GM23248 (cell line): ENCODE measurements at regions not wholly inside any gene's neighbourhood (a gene's known extent, or its start where the extent isn't known, plus 50 kb on each side); places are given as distances from the start of the nearest gene placed in this dataset.

ENCODE experiments used
- EZH2 ChIP-seq: fragments of 200-600 bp; sonication (generic); IDR thresholded peaks from 2 replicates; pipeline ENCODE4 v1.6.1; 2018; ENCODE audit warnings: antibody characterized with exemption, mild to moderate bottlenecking; ENCODE audit not compliant: insufficient read depth, poor library complexity, severe bottlenecking
- EZH2phosphoT487 ChIP-seq: fragments of 200-600 bp; sonication (generic); IDR thresholded peaks from 2 replicates; pipeline ENCODE4 v1.6.1; 2018; ENCODE audit warnings: antibody characterized with exemption, moderate library complexity, mild to moderate bottlenecking, low read depth; ENCODE audit not compliant: insufficient read depth

DNA sequence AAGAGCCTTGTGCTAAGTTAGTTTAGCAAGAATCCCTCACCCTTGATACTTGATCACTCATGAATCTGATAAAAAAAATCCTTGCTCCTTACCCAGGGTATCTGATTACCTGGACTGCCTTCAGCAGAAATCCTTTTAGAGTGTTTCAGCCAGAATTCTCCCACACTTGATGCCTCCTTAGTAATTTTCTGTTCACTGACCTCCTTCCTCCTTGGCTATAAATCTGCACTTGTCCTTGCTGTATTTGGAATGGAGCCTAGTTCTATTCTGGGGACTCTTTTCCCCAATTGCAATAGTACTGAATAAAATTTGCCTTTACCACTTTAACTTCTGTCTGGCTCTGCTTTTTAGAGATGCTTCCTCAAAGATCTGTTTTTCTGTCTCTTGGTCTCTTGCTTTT lies 84.9 kb downstream of the RPS24 start:
- no peak for TF ChIP-seq EZH2
- TF ChIP-seq EZH2phosphoT487: no peak
